SK-N-SH (cell line): ENCODE measurements at regions not wholly inside any gene's neighbourhood (a gene's known extent, or its start where the extent isn't known, plus 50 kb on each side); places are given as distances from the start of the nearest gene placed in this dataset.

ENCODE experiments used
- CTCF ChIA-PET: fragments of 300-600, 350-600 bp; formaldehyde crosslinking; extraction: SDS; loops from one replicate; lab custom pipeline; 2021; lab: Yijun Ruan, JAX
- POLR2A ChIA-PET: fragments of 350-600 bp; sonication (Branson Sonifier 250); formaldehyde crosslinking; extraction: SDS; loops from one replicate; lab custom pipeline; 2020; ENCODE audit warnings: antibody characterized with exemption, inconsistent platforms; lab: Yijun Ruan, JAX
- DNase-seq: peaks from one replicate; pipeline ENCODE4 v3.0.0; 2012
- H2AFZ ChIP-seq: fragments of 200-600 bp; sonication (generic); 2 replicates; pipeline ENCODE4 v1.8.1; 2016; ENCODE audit warnings: antibody characterized with exemption, mild to moderate bottlenecking, low read depth
- H3F3A ChIP-seq: fragments of 200-600 bp; sonication (generic); replicated peaks from 2 replicates; pipeline ENCODE3; 2016; ENCODE audit warnings: antibody characterized with exemption, mild to moderate bottlenecking; ENCODE audit not compliant: insufficient read depth
- H3K27ac ChIP-seq, 2 experiments: fragments of 200-500 bp in 1 of 2; fragments of 200-600 bp in 1 of 2; sonication (Bioruptor generic) in 1 of 2; sonication (generic), shearing (Covaris generic) in 1 of 2; 2 replicates each; pipeline versions ENCODE4 v1.5.1 to v1.6.1; 2014 to 2016; ENCODE audit warnings: low read depth in 2 of 2, inconsistent platforms in 1 of 2, low read length in 1 of 2, mild to moderate bottlenecking in 1 of 2, mixed read lengths in 1 of 2
- H3K27me3 ChIP-seq: fragments of 200-600 bp; sonication (generic), shearing (Covaris generic); 2 replicates; pipeline ENCODE4 v1.6.1; 2016; ENCODE audit warnings: mixed run types; ENCODE audit not compliant: insufficient read depth
- H3K36me3 ChIP-seq, 2 experiments: fragments of 200-500 bp in 1 of 2; fragments of 200-600 bp in 1 of 2; sonication (Bioruptor generic) in 1 of 2; sonication (generic) in 1 of 2; replicated peaks in 1 of 2; 2 replicates each; pipeline versions ENCODE3 to v1.5.1; 2014 to 2016; ENCODE audit warnings: low read length in 1 of 2, mild to moderate bottlenecking in 1 of 2; ENCODE audit not compliant: insufficient read depth in 2 of 2, control insufficient read depth in 1 of 2
- H3K4me1 ChIP-seq, 2 experiments: fragments of 200-500 bp in 1 of 2; fragments of 200-600 bp in 1 of 2; sonication (Bioruptor generic) in 1 of 2; sonication (generic), shearing (Covaris generic) in 1 of 2; 2 replicates each; pipeline versions ENCODE4 v1.5.1 to v1.6.1; 2014 to 2016; ENCODE audit warnings: low read depth in 1 of 2, low read length in 1 of 2, mixed run types in 1 of 2; ENCODE audit not compliant: insufficient read depth in 2 of 2, control insufficient read depth in 1 of 2
- H3K4me2 ChIP-seq: fragments of 200-600 bp; sonication (generic), shearing (Covaris generic); 2 replicates; pipeline ENCODE4 v1.6.1; 2017; ENCODE audit warnings: mixed run types
- H3K4me3 ChIP-seq, 2 experiments: fragments of 200-500 bp in 1 of 2; fragments of 200-600 bp in 1 of 2; sonication (Bioruptor generic) in 1 of 2; sonication (generic), shearing (Covaris generic) in 1 of 2; 2 replicates each; pipeline versions ENCODE4 v1.5.1 to v1.8.1; 2014 to 2016; ENCODE audit warnings: low read depth in 2 of 2, inconsistent platforms in 1 of 2, low read length in 1 of 2, mild to moderate bottlenecking in 1 of 2, mixed read lengths in 1 of 2, moderate library complexity in 1 of 2
- H3K79me2 ChIP-seq: fragments of 200-600 bp; sonication (generic); 2 replicates; pipeline ENCODE4 v1.8.1; 2017; ENCODE audit warnings: mild to moderate bottlenecking; ENCODE audit not compliant: insufficient read depth
- H3K9ac ChIP-seq: fragments of 200-600 bp; sonication (generic); 2 replicates; pipeline ENCODE4 v1.6.1; 2017; ENCODE audit warnings: mixed run types
- H3K9me2 ChIP-seq: fragments of 200-600 bp; sonication (generic); 2 replicates; pipeline ENCODE4 v1.6.1; 2017; ENCODE audit warnings: mixed run types
- H3K9me3 ChIP-seq: fragments of 200-600 bp; sonication (generic); 2 replicates; pipeline ENCODE4 v1.6.1; 2017; ENCODE audit warnings: mixed run types, mild to moderate bottlenecking, moderate library complexity
- H4K20me1 ChIP-seq: fragments of 200-600 bp; sonication (generic); 2 replicates; pipeline ENCODE4 v1.6.1; 2017; ENCODE audit warnings: mild to moderate bottlenecking, mixed run types; ENCODE audit not compliant: insufficient read depth
- CHD2 ChIP-seq: fragments of 150-350 bp; IDR thresholded peaks from 2 replicates; pipeline ENCODE4 v1.6.1; 2018; ENCODE audit warnings: low read length; ENCODE audit not compliant: partially characterized antibody
- EP300 ChIP-seq, 2 experiments: IDR thresholded peaks; 2 replicates each; pipeline versions ENCODE4 v1.4.0 to v1.6.1; 2012; ENCODE audit warnings: borderline replicate concordance in 1 of 2, low read depth in 1 of 2, low read length in 1 of 2
- EZH2phosphoT487 ChIP-seq: fragments of 200-600 bp; sonication (generic); IDR thresholded peaks from 2 replicates; pipeline ENCODE4 v1.6.1; 2017; ENCODE audit warnings: low read depth, mixed run types, mild to moderate bottlenecking, antibody characterized with exemption, moderate library complexity, borderline replicate concordance
- GABPA ChIP-seq: IDR thresholded peaks from 2 replicates; pipeline ENCODE4 v1.4.0; 2012; ENCODE audit warnings: low read depth, mild to moderate bottlenecking
- MEF2A ChIP-seq: IDR thresholded peaks from 2 replicates; pipeline ENCODE4 v1.4.0; 2012; ENCODE audit warnings: low read depth, borderline replicate concordance
- RAD21 ChIP-seq: IDR thresholded peaks from 2 replicates; pipeline ENCODE4 v1.6.1; 2012; ENCODE audit warnings: mild to moderate bottlenecking, low read length
- RXRA ChIP-seq: IDR thresholded peaks from 2 replicates; pipeline ENCODE4 v1.4.0; 2012; ENCODE audit warnings: low read depth, mild to moderate bottlenecking, borderline replicate concordance
- TEAD4 ChIP-seq: IDR thresholded peaks from 2 replicates; pipeline ENCODE4 v1.4.0; 2012; ENCODE audit warnings: mild to moderate bottlenecking, borderline replicate concordance; ENCODE audit not compliant: insufficient read depth
- WGBS: methylation state at CpG from one replicate; pipeline ENCODE4 v1.1.6; 2017; ENCODE audit warnings: low lambda C conversion rate; 5-methylcytosine and 5-hydroxymethylcytosine counted together
- TF ChIP-seq, protein P1 (sequence below): IDR thresholded peaks from 2 replicates; pipeline ENCODE4 v1.4.0; 2012; ENCODE audit warnings: low read depth, borderline replicate concordance
- TF ChIP-seq, protein P2 (sequence below): fragments of 150-350 bp; IDR thresholded peaks from 2 replicates; pipeline ENCODE4 v1.6.1; 2016; ENCODE audit warnings: mild to moderate bottlenecking, low read depth, low read length
- TF ChIP-seq, protein P3 (sequence below): IDR thresholded peaks from 2 replicates; pipeline ENCODE4 v1.6.1; 2012; ENCODE audit warnings: mild to moderate bottlenecking, low read depth, low read length, moderate library complexity
- TF ChIP-seq, protein P4 (sequence below): IDR thresholded peaks from 2 replicates; pipeline ENCODE4 v1.4.0; 2012; ENCODE audit warnings: low read depth, borderline replicate concordance
- TF ChIP-seq, protein P5 (sequence below): IDR thresholded peaks from 2 replicates; pipeline ENCODE4 v1.4.0; 2012; ENCODE audit warnings: low read depth
- TF ChIP-seq, protein P6 (sequence below): IDR thresholded peaks from 2 replicates; pipeline ENCODE4; 2012

DNA sequence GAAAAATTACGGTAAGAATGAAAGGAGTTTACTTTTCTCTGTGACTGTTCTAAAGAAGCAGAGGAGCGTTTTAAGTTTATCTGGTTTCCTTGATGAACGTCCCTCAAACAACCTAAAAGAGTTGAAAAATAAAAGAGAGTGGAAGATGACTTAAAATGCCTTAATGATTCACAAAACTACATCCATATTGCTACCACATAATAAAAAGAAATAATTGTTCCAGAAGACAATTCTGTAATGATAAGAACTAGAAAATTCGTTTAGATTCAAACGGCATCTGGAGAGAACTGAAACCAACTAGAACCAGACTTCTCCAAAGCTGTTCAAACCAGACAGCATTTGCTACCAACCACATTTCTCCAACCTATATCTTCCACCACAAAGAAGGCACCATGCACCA lies 68.1 kb downstream of the TEKT4 start:
- TF ChIP-seq EZH2phosphoT487 (no peak), EP300 (IDR thresholded peaks at IDR 0.05; ENCODE audit: borderline replicate concordance in 1 of 2, low read depth in 1 of 2, low read length in 1 of 2) (no peak), RAD21 (no peak), TEAD4 (no peak), CHD2 (no peak), GABPA (no peak), MEF2A (no peak), RXRA (no peak)
- TF ChIP-seq, protein P1, sequence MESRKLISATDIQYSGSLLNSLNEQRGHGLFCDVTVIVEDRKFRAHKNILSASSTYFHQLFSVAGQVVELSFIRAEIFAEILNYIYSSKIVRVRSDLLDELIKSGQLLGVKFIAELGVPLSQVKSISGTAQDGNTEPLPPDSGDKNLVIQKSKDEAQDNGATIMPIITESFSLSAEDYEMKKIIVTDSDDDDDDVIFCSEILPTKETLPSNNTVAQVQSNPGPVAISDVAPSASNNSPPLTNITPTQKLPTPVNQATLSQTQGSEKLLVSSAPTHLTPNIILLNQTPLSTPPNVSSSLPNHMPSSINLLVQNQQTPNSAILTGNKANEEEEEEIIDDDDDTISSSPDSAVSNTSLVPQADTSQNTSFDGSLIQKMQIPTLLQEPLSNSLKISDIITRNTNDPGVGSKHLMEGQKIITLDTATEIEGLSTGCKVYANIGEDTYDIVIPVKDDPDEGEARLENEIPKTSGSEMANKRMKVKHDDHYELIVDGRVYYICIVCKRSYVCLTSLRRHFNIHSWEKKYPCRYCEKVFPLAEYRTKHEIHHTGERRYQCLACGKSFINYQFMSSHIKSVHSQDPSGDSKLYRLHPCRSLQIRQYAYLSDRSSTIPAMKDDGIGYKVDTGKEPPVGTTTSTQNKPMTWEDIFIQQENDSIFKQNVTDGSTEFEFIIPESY: no peak
- TF ChIP-seq, protein P2, sequence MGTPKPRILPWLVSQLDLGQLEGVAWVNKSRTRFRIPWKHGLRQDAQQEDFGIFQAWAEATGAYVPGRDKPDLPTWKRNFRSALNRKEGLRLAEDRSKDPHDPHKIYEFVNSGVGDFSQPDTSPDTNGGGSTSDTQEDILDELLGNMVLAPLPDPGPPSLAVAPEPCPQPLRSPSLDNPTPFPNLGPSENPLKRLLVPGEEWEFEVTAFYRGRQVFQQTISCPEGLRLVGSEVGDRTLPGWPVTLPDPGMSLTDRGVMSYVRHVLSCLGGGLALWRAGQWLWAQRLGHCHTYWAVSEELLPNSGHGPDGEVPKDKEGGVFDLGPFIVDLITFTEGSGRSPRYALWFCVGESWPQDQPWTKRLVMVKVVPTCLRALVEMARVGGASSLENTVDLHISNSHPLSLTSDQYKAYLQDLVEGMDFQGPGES: no peak
- TF ChIP-seq, protein P3, sequence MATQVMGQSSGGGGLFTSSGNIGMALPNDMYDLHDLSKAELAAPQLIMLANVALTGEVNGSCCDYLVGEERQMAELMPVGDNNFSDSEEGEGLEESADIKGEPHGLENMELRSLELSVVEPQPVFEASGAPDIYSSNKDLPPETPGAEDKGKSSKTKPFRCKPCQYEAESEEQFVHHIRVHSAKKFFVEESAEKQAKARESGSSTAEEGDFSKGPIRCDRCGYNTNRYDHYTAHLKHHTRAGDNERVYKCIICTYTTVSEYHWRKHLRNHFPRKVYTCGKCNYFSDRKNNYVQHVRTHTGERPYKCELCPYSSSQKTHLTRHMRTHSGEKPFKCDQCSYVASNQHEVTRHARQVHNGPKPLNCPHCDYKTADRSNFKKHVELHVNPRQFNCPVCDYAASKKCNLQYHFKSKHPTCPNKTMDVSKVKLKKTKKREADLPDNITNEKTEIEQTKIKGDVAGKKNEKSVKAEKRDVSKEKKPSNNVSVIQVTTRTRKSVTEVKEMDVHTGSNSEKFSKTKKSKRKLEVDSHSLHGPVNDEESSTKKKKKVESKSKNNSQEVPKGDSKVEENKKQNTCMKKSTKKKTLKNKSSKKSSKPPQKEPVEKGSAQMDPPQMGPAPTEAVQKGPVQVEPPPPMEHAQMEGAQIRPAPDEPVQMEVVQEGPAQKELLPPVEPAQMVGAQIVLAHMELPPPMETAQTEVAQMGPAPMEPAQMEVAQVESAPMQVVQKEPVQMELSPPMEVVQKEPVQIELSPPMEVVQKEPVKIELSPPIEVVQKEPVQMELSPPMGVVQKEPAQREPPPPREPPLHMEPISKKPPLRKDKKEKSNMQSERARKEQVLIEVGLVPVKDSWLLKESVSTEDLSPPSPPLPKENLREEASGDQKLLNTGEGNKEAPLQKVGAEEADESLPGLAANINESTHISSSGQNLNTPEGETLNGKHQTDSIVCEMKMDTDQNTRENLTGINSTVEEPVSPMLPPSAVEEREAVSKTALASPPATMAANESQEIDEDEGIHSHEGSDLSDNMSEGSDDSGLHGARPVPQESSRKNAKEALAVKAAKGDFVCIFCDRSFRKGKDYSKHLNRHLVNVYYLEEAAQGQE: no peak
- TF ChIP-seq, protein P4, sequence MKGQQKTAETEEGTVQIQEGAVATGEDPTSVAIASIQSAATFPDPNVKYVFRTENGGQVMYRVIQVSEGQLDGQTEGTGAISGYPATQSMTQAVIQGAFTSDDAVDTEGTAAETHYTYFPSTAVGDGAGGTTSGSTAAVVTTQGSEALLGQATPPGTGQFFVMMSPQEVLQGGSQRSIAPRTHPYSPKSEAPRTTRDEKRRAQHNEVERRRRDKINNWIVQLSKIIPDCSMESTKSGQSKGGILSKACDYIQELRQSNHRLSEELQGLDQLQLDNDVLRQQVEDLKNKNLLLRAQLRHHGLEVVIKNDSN: no peak
- TF ChIP-seq, protein P5, sequence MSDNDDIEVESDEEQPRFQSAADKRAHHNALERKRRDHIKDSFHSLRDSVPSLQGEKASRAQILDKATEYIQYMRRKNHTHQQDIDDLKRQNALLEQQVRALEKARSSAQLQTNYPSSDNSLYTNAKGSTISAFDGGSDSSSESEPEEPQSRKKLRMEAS: no peak
- TF ChIP-seq, protein P6, sequence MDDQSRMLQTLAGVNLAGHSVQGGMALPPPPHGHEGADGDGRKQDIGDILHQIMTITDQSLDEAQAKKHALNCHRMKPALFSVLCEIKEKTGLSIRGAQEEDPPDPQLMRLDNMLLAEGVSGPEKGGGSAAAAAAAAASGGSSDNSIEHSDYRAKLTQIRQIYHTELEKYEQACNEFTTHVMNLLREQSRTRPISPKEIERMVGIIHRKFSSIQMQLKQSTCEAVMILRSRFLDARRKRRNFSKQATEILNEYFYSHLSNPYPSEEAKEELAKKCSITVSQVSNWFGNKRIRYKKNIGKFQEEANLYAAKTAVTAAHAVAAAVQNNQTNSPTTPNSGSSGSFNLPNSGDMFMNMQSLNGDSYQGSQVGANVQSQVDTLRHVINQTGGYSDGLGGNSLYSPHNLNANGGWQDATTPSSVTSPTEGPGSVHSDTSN: no peak
- Histone ChIP-seq H3K36me3 (no peaks in the 10 kb centered on the region), H2AFZ (no peak overlapping the region), H3K9me2 (no peaks in the 10 kb centered on the region), H3K9me3 (no peaks in the 10 kb centered on the region), H3K4me3 (no peak overlapping the region), H3K4me1 (no peaks in the 10 kb centered on the region), H3K4me2 (no peak overlapping the region), H3F3A (no peaks in the 10 kb centered on the region), H3K79me2 (no peaks in the 10 kb centered on the region), H4K20me1 (no peaks in the 10 kb centered on the region), H3K9ac (no peak overlapping the region), H3K27me3 (peaks cover 6% of the 10 kb centered on the region), H3K27ac (no peak overlapping the region)
- no peak for DNase-seq
- WGBS: 1% methylated on average over 5 of the region's 5 CpGs
- POLR2A ChIA-PET: no interaction called here
- CTCF ChIA-PET: interaction anchor here (1.3 to 3.2 kb wide), 2 partner anchors 17 to 18 kb away, joined by 4 to 13 read pairs; no protein-coding TSS in a partner anchor
